RWPE2 (cell line): ENCODE measurements at regions not wholly inside any gene's neighbourhood (a gene's known extent, or its start where the extent isn't known, plus 50 kb on each side); places are given as distances from the start of the nearest gene placed in this dataset.

ENCODE experiments used
- ATAC-seq: fragments of 200-7000 bp; cut with Tn5 transposase; 3 replicates; pipeline ENCODE4 v1.9.1; 2021; ENCODE audit warnings: low read depth
- DNase-seq: peaks from one replicate; pipeline ENCODE4 v3.0.0-alpha.2; 2020; ENCODE audit warnings: low spot score
- H3K27ac ChIP-seq: fragments of 450-650 bp; 2 replicates; pipeline ENCODE4 v1.5.1; 2017; ENCODE audit warnings: mild to moderate bottlenecking; ENCODE audit not compliant: poor library complexity, severe bottlenecking
- H3K27me3 ChIP-seq: fragments of 250-450 bp; sonication (Bioruptor Pico); 2 replicates; pipeline ENCODE4 v1.5.1; 2021; ENCODE audit warnings: mild to moderate bottlenecking, moderate library complexity; ENCODE audit not compliant: insufficient read depth, poor library complexity, severe bottlenecking
- H3K36me3 ChIP-seq: fragments of 250-450 bp; sonication (Bioruptor Pico); 2 replicates; pipeline ENCODE4 v1.5.1; 2020; ENCODE audit warnings: low read depth, mild to moderate bottlenecking, moderate library complexity
- H3K4me1 ChIP-seq: fragments of 250-450 bp; sonication (Bioruptor Pico); 2 replicates; pipeline ENCODE4 v1.5.1; 2021; ENCODE audit warnings: mild to moderate bottlenecking, moderate library complexity; ENCODE audit not compliant: insufficient read depth, poor library complexity, severe bottlenecking
- H3K4me3 ChIP-seq: fragments of 250-450 bp; sonication (Bioruptor Pico); 2 replicates; pipeline ENCODE4 v1.5.1; 2021; ENCODE audit warnings: mild to moderate bottlenecking, moderate library complexity; ENCODE audit not compliant: severe bottlenecking
- H3K9me3 ChIP-seq: fragments of 250-450 bp; sonication (Bioruptor Pico); 2 replicates; pipeline ENCODE4 v1.5.1; 2021; ENCODE audit warnings: mild to moderate bottlenecking, moderate library complexity; ENCODE audit not compliant: severe bottlenecking
- CTCF ChIP-seq: fragments of 450-650 bp; IDR thresholded peaks from one replicate; pipeline ENCODE4 v1.5.1; 2017; ENCODE audit warnings: mild to moderate bottlenecking, moderate library complexity; ENCODE audit not compliant: poor library complexity, severe bottlenecking

GRCh38 chr2:8369522-8369921 is 312.3 kb upstream of the ID2 start:
- H3K4me1 ChIP-seq, result no peaks in the 10 kb centered on the region
- ATAC-seq (no peak), DNase-seq (no peak)
- H3K4me3 ChIP-seq, result no peak overlapping the region
- H3K9me3 ChIP-seq, result peaks cover 3% of the 10 kb centered on the region
- H3K27me3 ChIP-seq, result no peaks in the 10 kb centered on the region
- TF ChIP-seq CTCF, result no peak
- H3K27ac ChIP-seq, result no peak overlapping the region
- H3K36me3 ChIP-seq, result no peaks in the 10 kb centered on the region

GRCh38 chr2:8370258-8370802 is 311.5 kb upstream of the ID2 start:
- H3K9me3 ChIP-seq, result peaks cover 3% of the 10 kb centered on the region
- DNase-seq, result no peak
- no peak overlapping the region for H3K4me3 ChIP-seq
- H3K36me3 ChIP-seq, result no peaks in the 10 kb centered on the region
- no peaks in the 10 kb centered on the region for H3K27me3 ChIP-seq
- no peaks in the 10 kb centered on the region for H3K4me1 ChIP-seq
- no peak for ATAC-seq
- no peak for TF ChIP-seq CTCF
- no peak overlapping the region for H3K27ac ChIP-seq

- DNase-seq (no peak), ATAC-seq (no peak)
- H3K36me3 ChIP-seq, result no peaks in the 10 kb centered on the region
- H3K27me3 ChIP-seq, result no peaks in the 10 kb centered on the region
- TF ChIP-seq CTCF, result no peak
- H3K9me3 ChIP-seq, result peaks cover 3% of the 10 kb centered on the region
- H3K4me1 ChIP-seq, result no peaks in the 10 kb centered on the region
- H3K4me3 ChIP-seq, result no peak overlapping the region
- no peak overlapping the region for H3K27ac ChIP-seq
These were observed 310.2 kb upstream of the ID2 start for GRCh38 chr2:8371653-8372052.

GRCh38 chr2:8374782-8375181 is 307.1 kb upstream of the ID2 start:
- Histone ChIP-seq H3K4me1 (no peaks in the 10 kb centered on the region), H3K4me3 (no peak overlapping the region), H3K36me3 (no peaks in the 10 kb centered on the region), H3K9me3 (peaks cover 3% of the 10 kb centered on the region), H3K27ac (no peak overlapping the region), H3K27me3 (no peaks in the 10 kb centered on the region)
- TF ChIP-seq CTCF, result no peak
- no peak for DNase-seq
- ATAC-seq, result no peak

GRCh38 chr2:8376603-8377410 is 305.0 kb upstream of the ID2 start:
- no peak for TF ChIP-seq CTCF
- ATAC-seq (no peak), DNase-seq (no peak)
- H3K4me1 ChIP-seq, result no peaks in the 10 kb centered on the region
- no peaks in the 10 kb centered on the region for H3K27me3 ChIP-seq
- H3K9me3 ChIP-seq, result peaks cover 3% of the 10 kb centered on the region
- H3K27ac ChIP-seq, result no peak overlapping the region
- H3K36me3 ChIP-seq, result no peaks in the 10 kb centered on the region
- H3K4me3 ChIP-seq, result no peak overlapping the region
